NOMO-1 treated with dmso at 0.1 percent for 144 hours (cell line): ENCODE measurements at regions not wholly inside any gene's neighbourhood (a gene's known extent, or its start where the extent isn't known, plus 50 kb on each side); places are given as distances from the start of the nearest gene placed in this dataset.
A peak's percentile ranks its signal among the peaks of the same experiment; 100 is the strongest.

Source experiments
- DNase-seq: peaks from one replicate; lab custom pipeline; 2025; ENCODE audit not compliant: unreplicated experiment; lab: John Stamatoyannopoulos, UW

DNA sequence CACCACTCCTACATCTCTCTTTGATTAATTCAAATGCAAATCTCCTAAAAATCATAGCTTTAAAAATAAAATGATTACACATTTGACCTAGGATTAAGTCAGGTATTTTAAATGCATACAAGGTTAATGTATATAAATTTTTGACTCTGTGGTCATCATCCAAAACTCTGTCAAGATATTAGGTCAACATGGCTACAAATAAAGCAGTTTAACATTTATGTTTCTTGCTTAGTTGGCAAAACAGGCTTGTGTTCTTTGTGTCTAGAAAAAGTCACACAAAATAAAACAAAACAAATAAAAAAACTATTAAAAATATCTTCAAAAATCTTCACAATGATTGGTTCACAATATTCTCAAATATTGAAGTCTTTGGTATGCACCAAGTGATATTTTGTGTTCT is 473.2 kb downstream of the LRFN5 start:
- no peak for DNase-seq

DNA sequence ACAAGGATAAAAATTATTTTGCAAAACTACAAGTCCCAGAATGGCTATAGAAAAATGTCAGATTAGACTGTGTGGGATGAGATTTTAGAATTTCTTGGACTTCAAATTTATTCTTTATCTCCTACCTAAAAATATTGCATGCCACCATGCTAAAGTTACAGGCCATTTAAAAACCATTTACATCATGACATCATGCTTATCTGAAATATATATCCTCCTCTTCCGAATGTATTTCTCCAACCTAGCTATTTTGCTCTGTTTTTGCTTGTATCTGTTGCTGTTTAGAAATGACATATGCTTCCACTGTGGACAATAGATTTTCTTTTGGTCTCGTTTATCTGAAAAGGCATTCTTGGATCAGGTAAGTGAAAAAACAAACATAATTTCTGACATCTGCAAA is 471.7 kb downstream of the LRFN5 start:
- DNase-seq: no peak

DNA sequence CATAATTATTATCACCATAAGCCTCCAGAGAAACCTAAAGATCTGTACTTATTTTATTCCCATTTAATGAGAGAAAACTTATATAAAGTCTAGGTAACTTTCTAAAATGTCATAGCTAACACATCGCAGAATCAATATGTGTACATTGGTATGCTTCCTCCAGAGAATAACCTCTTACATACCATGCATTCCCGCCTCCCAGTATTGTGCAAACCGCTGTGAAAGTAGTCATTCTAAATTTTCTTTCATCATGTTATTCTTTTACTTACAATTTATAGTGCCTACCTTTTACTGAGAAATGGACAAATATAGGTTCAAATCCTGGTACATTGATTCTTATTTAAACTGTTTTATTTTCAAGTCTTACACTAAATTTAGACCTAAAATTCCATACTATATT is 463.4 kb downstream of the LRFN5 start:
- no peak for DNase-seq

DNA sequence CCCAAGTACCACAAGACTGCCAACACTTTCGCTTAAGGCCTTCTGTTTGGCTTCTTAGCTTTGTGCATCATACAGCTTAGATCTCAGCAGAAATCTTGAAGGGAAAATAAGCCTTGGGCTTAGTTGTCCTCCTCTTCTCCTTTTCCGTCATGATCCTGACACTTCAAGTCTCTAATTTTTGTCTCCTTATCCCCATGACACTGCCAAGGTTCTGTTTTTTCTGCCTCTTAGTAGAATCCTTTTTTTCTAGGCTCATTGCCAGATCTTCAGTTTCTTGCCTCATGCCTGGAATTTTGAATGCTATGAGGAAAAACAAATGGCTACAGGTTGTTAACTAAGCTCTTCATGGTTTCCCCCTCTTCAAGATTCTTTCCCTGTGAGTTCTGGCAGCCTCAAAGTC is 450.4 kb downstream of the LRFN5 start:
- no peak for DNase-seq

DNA sequence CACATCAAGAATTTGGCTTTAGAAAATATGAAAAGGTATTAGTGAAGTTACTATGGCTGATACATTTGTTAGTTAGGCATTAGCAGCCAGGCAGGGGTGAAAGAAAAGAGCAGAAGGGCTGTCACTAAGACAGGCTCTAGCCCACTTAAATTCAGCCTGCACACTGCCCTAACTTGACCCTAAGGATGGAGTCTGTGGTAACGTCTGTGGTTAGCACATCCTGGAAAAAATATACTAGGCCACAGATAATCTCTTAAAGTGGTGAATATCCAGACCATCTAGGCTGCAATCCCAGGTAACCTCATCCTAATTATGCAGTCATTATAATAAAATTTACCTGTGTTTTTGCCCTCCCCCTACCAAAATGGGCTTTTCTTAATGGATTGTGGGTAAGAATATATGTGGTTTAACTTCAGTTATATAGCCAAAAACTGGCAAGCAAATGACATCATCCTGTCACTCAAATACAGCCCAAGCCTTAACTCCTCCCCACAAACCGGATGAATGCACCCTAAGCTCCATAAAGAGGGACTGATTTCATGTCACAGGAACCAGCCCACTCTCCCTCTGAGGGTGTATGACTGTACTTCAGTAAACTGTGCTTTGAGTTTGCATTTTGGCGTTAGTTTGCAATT is 440.9 kb downstream of the LRFN5 start:
- no peak for DNase-seq

DNA sequence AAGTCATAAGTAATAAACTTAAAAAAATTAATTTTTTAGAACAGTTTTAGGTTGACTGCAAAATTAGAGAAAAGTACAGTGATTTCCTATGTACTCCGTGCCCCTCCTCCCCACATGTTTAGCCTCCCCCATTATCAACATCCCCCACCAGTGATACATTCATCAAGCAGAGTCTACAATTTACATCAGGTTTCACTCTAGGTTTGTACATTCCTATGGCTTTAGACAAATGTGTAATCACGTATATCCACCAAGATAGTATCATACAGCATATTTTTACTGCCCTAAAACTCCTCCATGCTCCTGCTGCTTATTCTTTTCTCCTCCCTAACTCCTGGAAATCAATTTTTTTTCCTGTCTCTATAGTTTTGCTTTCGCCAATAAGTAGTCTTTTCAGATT is 438.7 kb downstream of the LRFN5 start:
- DNase-seq: no peak

DNA sequence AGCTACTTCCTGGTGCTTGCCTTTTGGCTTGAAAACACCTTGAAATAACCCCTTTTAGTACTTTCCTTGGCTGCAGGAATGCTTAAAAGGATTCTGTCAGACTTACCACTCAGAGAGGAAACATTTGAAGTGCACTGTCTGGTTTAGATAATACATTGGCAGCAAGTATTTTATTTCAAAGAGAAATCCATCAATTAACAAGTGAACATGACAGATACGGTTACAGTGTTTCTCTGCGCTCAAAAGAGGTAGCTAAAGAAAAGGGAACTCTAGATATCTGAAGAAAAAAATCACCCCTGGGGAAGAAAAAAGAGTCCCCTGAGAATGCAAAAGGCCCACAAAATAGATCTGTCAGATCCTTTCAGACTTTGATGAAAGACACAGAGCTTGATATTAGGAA is 421.9 kb downstream of the LRFN5 start:
- DNase-seq: no peak

DNA sequence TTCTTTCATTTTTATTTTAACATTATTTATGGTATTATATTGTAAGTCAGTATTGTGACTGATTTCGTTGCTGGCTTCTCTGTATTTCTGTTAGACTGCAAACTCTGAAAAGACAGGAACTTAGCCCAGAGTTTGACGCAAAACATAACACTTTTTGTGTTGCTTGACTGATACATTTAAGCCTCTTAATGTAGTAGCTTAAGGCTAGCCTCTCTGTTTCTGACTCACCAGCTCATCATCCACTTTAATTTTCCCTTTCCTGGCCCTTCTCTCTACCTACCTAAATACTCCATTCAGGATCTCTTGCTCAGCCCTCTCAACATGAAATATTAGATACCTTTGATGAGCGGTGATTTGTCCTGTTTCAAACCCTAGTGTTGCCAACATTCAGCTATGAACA is 420.6 kb downstream of the LRFN5 start:
- DNase-seq: no peak

DNA sequence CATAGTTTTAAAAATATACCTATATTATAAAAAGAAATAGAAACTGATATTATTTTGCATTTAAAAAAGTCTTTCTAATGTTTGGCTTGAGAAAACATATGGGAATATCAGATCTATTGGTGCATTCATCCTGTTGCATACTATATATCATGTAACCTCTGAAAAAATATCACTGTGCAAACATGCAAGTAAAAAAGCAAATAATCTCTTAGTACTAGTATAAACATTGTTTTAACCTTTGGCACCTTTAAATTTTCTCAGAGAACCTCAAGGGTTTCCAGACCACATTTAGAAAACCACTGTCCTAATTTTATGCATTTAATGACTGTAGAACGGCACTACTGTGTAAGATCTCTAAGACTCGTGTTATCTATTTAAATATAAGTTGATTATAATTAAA is 416.8 kb downstream of the LRFN5 start:
- DNase-seq: no peak

DNA sequence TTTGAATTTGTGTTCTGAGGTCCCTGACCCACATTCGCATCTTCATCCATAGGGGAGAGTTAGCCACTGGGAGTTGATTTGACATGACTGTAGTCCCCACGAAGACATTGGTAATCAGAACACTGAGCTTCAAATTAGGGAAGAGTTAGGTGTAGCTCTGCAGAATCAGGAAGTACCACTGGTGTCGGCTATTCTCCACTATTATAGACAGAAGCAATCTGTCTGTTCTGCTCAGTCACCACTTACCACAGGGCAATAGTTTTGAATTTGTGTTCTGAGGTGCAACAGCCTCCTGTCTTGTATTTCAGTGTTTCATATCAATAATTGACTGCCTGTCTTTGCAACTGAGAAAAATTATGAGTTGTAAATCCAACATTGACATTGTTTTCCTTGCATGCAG is 407.6 kb downstream of the LRFN5 start:
- no peak for DNase-seq

DNA sequence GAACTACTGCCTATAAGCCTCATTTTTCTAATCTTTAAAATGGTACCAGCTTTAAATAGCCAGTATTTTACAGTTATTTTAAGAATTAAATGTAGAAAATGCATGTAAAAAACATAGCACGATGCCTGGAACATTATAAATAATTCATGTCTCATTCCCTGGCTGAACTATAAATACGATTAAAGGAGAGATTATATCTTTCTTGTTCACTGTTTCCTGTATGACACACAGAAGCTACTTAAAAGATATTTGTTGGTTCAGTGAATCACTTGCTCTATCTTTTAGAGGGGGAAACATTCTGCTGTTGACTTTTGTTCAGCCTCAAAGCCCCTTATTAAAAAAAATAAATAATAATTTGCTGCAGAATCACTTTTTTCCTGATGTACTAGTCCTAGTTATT is 406.9 kb downstream of the LRFN5 start:
- DNase-seq: no peak

DNA sequence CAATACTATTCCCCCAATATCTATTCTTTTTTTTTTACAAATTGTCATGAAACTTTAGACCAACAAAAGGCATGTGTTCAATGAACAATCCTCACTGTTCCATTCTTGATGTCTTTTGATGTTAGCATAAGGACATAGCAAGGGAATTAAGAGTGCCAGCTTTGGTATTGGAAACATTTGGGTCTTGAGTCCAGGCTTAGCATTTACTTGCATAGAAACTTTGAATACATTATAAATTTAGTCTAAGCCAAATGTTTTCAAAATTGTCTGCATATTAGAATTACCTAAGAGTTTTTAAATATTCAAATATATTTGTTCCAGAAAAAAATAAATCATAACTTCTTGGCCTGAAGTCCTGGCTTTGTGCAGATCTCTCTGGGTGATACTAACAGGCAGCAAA is 406.5 kb downstream of the LRFN5 start:
- DNase-seq: no peak

DNA sequence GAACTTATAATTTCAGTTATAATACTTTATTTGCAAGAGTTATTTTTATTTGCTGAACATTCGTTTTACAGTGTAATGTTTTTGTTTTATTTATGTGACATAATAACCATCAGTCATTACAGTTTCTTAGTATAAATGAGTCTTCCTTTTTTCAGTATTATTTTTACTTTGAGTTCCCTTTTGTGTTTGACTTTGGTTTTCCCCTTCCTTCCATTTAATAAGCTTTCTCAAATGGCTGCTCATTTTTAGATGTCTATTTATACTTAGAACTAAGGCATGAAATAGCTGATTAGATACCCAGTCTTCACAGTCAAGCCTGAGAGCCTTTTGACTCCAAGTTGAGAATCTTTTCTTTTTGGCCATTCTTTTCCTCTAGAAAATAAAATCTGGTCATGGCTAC is 404.5 kb downstream of the LRFN5 start:
- DNase-seq: no peak

DNA sequence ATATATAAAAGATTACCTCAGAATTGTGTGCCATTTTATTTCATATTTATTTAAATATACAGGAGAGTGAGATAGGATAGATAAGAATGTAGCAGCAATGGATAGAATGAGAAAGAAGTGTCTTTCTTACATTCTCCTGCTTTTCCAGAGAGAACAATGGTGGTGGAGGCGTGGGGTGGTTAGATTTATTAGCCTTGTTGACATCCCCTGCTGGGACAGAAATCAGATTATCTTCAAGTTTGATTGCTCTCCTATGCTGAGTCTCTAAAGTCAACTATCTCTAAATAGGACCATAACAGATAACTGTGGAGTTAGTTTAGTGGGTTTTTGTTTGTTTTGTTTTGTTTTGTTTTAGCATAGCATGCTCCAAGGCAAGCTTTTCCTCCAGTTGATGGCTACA is 397.6 kb downstream of the LRFN5 start:
- DNase-seq: no peak

DNA sequence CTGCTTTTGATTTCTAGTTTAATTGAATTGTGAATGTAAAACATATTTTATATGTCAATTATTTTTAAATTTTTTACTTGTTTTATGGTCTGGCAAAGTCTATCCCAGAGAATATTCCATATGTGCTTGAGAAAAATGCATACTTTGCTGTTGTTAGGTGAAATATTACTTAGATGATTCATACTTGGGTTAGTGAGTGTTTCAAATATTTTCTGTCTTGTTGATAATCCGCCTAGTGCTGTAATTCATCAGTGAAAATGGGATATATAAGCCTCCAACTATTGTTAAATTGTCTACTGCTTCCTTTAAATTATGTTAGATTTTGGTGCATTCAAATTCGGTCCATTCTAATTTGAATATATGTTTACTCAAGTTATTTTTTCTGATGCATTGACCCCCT is 395.5 kb downstream of the LRFN5 start:
- no peak for DNase-seq

DNA sequence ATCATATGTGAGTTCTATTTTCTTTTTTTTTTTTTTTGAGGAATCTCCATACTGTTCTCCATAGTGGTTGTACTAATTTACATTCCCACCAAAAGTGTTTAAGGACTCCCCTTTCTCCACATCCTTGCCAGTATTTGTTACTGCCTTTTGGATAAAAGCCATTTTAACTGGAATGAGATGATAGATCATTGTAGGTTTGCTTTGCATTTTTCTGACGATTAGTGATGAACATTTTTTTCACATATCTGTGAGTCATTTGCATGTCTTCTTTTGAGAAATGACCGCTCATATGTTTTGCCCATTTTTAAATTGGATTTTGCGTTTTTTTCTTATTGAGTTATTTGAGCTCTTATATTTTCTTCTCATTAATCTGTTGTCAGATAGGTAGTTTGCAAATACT is 394.8 kb downstream of the LRFN5 start:
- DNase-seq: no peak

DNA sequence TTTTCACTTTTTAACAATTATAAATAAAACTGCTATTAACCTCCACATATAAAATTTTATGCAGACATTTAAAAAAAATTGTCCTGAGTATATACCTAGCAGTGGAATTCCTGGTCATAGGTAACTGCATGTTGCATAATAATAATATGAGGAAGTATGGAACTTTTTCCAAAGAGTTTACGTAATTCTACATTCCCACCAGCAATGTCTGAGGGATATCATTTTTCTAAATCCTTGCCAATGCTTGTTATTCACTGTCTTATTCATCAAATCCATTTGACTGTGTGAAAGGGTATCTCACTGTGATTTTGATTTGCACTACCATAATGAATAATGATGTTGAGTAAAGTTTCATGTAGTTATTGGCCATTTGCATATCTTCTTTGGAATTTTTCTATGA is 393.8 kb downstream of the LRFN5 start:
- DNase-seq: no peak

DNA sequence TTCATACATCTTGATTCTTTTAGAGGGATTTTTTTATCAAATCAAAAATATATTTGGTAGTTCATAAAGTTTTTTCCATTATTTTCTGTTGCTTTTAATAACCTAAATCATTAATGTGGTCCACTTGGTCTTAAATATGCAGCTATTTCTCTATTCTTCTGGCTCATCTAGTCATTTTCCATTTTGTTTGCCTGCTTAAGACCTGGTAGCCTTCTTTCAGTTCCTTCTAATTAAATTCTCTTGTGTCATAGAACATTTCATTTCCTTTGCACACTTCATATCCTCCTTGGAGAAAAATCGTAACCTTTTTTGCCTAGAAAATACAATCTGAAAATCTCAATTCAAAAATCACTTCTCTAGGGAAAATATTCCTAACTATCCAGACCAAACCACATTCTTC is 387.0 kb downstream of the LRFN5 start:
- DNase-seq: no peak

DNA sequence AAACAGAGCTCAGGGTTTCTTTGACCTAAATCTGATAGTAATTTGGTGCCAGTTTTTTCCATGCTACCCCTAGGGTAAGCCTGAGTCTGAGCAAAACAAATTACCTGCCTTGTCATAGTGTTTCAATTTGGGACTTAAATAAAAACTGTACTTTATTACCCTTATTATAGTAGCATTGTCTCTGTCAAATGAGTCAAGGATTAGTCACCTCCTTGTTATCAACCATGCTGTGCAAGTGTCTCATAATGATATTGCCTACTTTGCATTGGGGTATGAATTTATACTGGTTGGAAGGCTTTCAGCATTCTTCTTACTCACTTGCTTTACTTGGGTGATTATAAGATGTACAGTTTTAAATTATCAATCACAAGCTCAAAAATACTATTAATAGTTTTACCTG is 380.0 kb downstream of the LRFN5 start:
- DNase-seq: no peak

DNA sequence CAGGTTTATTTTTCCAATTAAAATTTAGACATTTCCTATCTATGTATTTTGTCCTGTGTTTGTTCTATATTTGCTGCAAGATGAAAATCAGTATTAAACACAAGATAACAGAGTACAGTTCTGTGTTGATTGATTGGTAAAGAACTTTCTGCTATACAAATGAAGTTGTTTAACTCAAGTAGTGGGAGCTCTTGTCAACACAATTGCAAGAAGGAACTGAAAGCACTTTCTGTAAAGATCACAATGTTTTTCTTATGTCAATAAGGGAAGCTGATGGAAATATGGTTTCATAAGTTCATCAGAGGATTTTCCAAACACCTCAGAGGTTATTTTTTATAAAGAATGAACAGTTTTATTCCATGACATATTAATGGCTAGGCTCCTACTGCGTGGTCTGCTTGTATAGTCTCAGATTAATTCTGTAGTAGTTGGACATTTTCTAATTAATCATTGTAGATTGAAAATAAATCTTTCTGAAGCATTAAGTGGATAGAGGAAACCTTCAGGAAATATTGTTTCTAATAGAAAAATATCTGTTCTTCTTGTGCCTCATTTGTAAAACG is 379.5 kb downstream of the LRFN5 start:
- no peak for DNase-seq

DNA sequence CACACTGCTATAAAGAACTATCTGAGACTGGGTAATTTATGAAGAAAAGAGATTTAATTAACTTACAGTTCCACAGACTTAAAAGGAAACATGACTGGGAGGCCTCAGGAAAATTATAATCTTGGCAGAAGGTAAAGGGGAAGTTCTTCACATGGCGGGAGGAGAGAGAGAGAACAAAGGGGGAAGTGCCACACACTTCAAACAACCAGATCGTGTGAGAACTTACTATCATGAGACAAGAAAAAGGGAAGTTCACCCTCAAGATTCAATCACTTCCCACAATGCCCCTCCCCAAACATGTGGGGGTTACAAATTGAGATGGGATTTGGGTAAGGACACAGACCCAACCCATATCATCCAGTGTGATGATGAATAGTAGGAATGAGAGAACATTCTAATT is 366.5 kb downstream of the LRFN5 start:
- DNase-seq: peak; percentile 2

DNA sequence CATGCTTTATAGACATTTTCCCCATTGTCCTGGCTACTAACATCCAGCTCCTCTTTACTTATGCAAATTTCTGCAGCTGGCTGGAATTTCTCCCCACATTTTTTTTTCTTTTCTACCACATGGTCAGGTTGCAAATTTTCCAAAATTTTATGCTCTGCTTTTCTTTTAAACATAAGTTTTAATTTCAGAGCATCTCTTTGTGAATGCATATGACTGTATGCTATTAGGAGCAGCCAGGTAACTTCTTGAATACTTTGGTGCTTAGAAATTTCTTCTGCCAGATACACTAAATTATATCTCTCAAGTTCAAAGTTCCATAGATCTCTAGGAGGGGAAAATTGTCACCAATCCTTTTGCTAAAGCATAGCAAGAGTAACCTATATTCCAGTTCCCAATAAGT is 365.9 kb downstream of the LRFN5 start:
- DNase-seq: no peak

DNA sequence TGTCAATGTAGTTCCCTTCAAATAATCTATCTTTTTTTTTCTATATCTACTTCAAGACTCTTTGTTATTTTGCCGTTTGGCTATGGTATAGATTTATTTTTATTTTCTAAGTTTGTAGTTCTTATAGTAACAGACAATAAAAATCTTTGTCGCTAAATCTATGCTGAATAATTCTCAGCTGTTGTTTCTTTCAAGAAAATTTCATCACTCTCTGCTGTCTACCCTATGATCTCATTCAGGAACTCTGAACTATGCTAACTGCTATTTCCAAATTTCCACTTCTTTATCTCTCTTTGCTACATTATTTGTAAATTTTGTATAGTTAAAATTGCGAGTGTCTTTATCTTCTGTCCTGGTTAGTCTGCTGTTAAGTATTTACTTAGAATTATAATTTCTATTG is 353.6 kb downstream of the LRFN5 start:
- DNase-seq: no peak

DNA sequence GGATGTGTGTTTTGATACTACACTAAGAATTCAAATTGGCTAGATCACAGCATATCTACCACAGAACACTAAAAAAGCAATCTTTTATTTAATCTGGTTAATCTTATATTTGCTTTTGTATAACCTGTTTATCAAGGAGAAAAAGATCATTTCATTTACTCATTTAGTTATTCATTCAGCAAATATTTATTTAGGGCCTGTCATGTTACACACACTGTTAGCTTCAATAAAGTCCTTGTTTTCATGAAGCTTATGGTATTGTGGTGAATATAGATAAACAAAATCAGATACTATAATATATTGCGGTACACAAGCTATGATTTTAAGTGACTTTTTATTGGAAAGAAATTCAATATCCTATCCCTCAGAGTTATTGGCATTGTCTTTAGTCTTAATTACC is 350.8 kb downstream of the LRFN5 start:
- DNase-seq: no peak
